SK-MEL-5 (cell line): ENCODE measurements at regions not wholly inside any gene's neighbourhood (a gene's known extent, or its start where the extent isn't known, plus 50 kb on each side); places are given as distances from the start of the nearest gene placed in this dataset.

Source experiments
- DNase-seq: peaks from one replicate; pipeline ENCODE4 v3.0.0-alpha.2; 2016; ENCODE audit warnings: low read depth, low spot score
- in situ Hi-C: cut with HindIII; loops from 2 replicates; pipeline ENCODE4 v1.10.0; 2016; ENCODE audit warnings: low sequenced_read_pairs, high pct_unique_total_duplicates, low pct_unique_long_range_greater_than_20kb

- in situ Hi-C loops: no loop called here
Measured at GRCh38 chr1:82485591-82486369, 685.0 kb downstream of the ADGRL2 start.

GRCh38 chr1:82483146-82483545, 682.4 kb downstream of the ADGRL2 start:
- in situ Hi-C loops: no loop called here
- DNase-seq: no peak

More at GRCh38 chr1:82485591-82486369, 685.0 kb downstream of the ADGRL2 start:
- DNase-seq: no peak

GRCh38 chr1:82478916-82479315, 678.2 kb downstream of the ADGRL2 start:
- no peak for DNase-seq
- in situ Hi-C loops: no loop called here

- in situ Hi-C loops: no loop called here
- no peak for DNase-seq
Measured at GRCh38 chr1:82472489-82473131, 671.9 kb downstream of the ADGRL2 start.

- no peak for DNase-seq
- in situ Hi-C loops: no loop called here
Measured at GRCh38 chr1:82466891-82467290, 666.2 kb downstream of the ADGRL2 start.

GRCh38 chr1:82466416-82466815, 665.7 kb downstream of the ADGRL2 start:
- in situ Hi-C loops: no loop called here
- DNase-seq: no peak

GRCh38 chr1:82465024-82465423, 664.3 kb downstream of the ADGRL2 start:
- in situ Hi-C loops: no loop called here
- DNase-seq: no peak

GRCh38 chr1:82464362-82465001, 663.7 kb downstream of the ADGRL2 start:
- in situ Hi-C loops: no loop called here
- no peak for DNase-seq

- in situ Hi-C loops: no loop called here
- no peak for DNase-seq
Measured at GRCh38 chr1:82463951-82464350, 663.2 kb downstream of the ADGRL2 start.

- in situ Hi-C loops: no loop called here
- no peak for DNase-seq
Measured at GRCh38 chr1:82462366-82462765, 661.6 kb downstream of the ADGRL2 start.

GRCh38 chr1:82455342-82455741, 654.6 kb downstream of the ADGRL2 start:
- DNase-seq: no peak
- in situ Hi-C loops: no loop called here

GRCh38 chr1:82454431-82454830, 653.7 kb downstream of the ADGRL2 start:
- in situ Hi-C loops: no loop called here
- no peak for DNase-seq

- no peak for DNase-seq
- in situ Hi-C loops: no loop called here
Measured at GRCh38 chr1:82453511-82454185, 652.9 kb downstream of the ADGRL2 start.

- in situ Hi-C loops: no loop called here
- DNase-seq: no peak
Measured at GRCh38 chr1:82452096-82452495, 651.4 kb downstream of the ADGRL2 start.

- no peak for DNase-seq
- in situ Hi-C loops: no loop called here
Measured at GRCh38 chr1:82451191-82451590, 650.5 kb downstream of the ADGRL2 start.

- in situ Hi-C loops: no loop called here
- no peak for DNase-seq
Measured at GRCh38 chr1:82449506-82450057, 648.8 kb downstream of the ADGRL2 start.

GRCh38 chr1:82446955-82447354, 646.2 kb downstream of the ADGRL2 start:
- no peak for DNase-seq
- in situ Hi-C loops: no loop called here

- in situ Hi-C loops: no loop called here
- no peak for DNase-seq
Measured at GRCh38 chr1:82446236-82446635, 645.5 kb downstream of the ADGRL2 start.
